MM.1S (cell line): ENCODE measurements at regions not wholly inside any gene's neighbourhood (a gene's known extent, or its start where the extent isn't known, plus 50 kb on each side); places are given as distances from the start of the nearest gene placed in this dataset.

ENCODE experiments used
- DNase-seq: peaks from one replicate; pipeline ENCODE4 v3.0.0-alpha.2; 2015
- H2AFZ ChIP-seq: fragments of 300-600 bp; sonication (generic); 2 replicates; pipeline ENCODE4 v1.6.0; 2016; ENCODE audit warnings: antibody characterized with exemption, low read length
- H3F3A ChIP-seq: fragments of 300-600 bp; sonication (generic); 2 replicates; pipeline ENCODE4 v1.6.1; 2016; ENCODE audit warnings: mild to moderate bottlenecking, antibody characterized with exemption, low read length, moderate library complexity, mixed read lengths; ENCODE audit not compliant: insufficient read depth
- H3K27ac ChIP-seq: fragments of 300-600 bp; sonication (generic); 2 replicates; pipeline ENCODE4 v1.5.1; 2016; ENCODE audit warnings: mild to moderate bottlenecking, low read length
- H3K27me3 ChIP-seq: fragments of 300-600 bp; sonication (generic); replicated peaks from 2 replicates; pipeline ENCODE4 v1.6.0; 2016; ENCODE audit warnings: low read length; ENCODE audit not compliant: insufficient read depth
- H3K36me3 ChIP-seq: fragments of 300-600 bp; sonication (generic); replicated peaks from 2 replicates; pipeline ENCODE4 v1.6.1; 2016; ENCODE audit warnings: mild to moderate bottlenecking, low read length, mixed read lengths; ENCODE audit not compliant: insufficient read depth
- H3K4me1 ChIP-seq: fragments of 300-600 bp; sonication (generic); 2 replicates; pipeline ENCODE4 v1.6.1; 2016; ENCODE audit warnings: low read length, mixed read lengths
- H3K4me2 ChIP-seq: fragments of 300-600 bp; sonication (generic); 2 replicates; pipeline ENCODE4 v1.6.0; 2016; ENCODE audit warnings: low read depth, low read length
- H3K4me3 ChIP-seq: fragments of 300-600 bp; sonication (generic); 2 replicates; pipeline ENCODE4 v1.5.1; 2016; ENCODE audit warnings: low read length, mixed read lengths
- H3K79me2 ChIP-seq: fragments of 300-600 bp; sonication (generic); 2 replicates; pipeline ENCODE4 v1.6.1; 2016; ENCODE audit warnings: mixed run types, low read length, mixed read lengths
- H3K9ac ChIP-seq: fragments of 300-600 bp; sonication (generic); 2 replicates; pipeline ENCODE4 v1.6.1; 2016; ENCODE audit warnings: low read length, mixed read lengths
- H3K9me2 ChIP-seq: fragments of 300-600 bp; sonication (generic); replicated peaks from 2 replicates; pipeline ENCODE4 v1.6.1; 2016; ENCODE audit warnings: mild to moderate bottlenecking, low read length, mixed read lengths; ENCODE audit not compliant: insufficient read depth
- H3K9me3 ChIP-seq: fragments of 300-600 bp; sonication (generic); replicated peaks from 2 replicates; pipeline ENCODE4 v1.6.1; 2016; ENCODE audit warnings: mild to moderate bottlenecking, low read length, mixed read lengths; ENCODE audit not compliant: insufficient read depth
- H4K20me1 ChIP-seq: fragments of 300-600 bp; sonication (generic); 2 replicates; pipeline ENCODE4 v1.6.1; 2016; ENCODE audit warnings: mild to moderate bottlenecking, low read length, moderate library complexity, mixed read lengths; ENCODE audit not compliant: insufficient read depth
- EZH2 ChIP-seq: fragments of 300-600 bp; sonication (generic); optimal IDR thresholded peaks from 2 replicates; pipeline ENCODE3; 2017; ENCODE audit warnings: low read depth, mild to moderate bottlenecking, antibody characterized with exemption, low read length, mixed read lengths
- EZH2phosphoT487 ChIP-seq: fragments of 300-600 bp; sonication (generic); IDR thresholded peaks from 2 replicates; pipeline ENCODE4 v1.6.1; 2018; ENCODE audit warnings: antibody characterized with exemption, low read length
- TF ChIP-seq, protein P1 (sequence below): fragments of 300-600 bp; sonication (generic); IDR thresholded peaks from 2 replicates; pipeline ENCODE4 v1.5.1; 2016; ENCODE audit warnings: antibody characterized with exemption, low read length, mixed read lengths

DNA sequence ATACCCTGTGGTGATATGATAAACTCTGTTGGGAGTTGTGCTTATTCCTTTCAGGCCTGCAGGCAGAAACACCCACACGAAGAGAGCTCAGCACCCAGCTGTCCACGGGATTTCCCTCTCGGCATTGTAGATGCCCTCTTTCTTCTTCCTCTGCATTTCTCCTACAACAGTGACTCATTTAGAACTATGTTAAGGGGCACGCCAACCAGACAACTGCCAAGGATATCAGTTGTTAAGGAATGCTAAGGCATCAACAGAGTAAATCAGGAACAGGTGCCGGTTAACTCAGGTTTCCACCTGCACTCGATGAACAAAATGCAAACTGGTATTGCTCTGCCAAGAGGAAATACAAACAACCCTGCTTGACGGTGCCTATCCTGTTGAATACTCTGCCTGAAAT lies 270.0 kb upstream of the PEX5L start:
- no peak overlapping the region for H2AFZ ChIP-seq
- H3K27ac ChIP-seq = no peak overlapping the region
- H3K4me3 ChIP-seq = no peak overlapping the region

DNA sequence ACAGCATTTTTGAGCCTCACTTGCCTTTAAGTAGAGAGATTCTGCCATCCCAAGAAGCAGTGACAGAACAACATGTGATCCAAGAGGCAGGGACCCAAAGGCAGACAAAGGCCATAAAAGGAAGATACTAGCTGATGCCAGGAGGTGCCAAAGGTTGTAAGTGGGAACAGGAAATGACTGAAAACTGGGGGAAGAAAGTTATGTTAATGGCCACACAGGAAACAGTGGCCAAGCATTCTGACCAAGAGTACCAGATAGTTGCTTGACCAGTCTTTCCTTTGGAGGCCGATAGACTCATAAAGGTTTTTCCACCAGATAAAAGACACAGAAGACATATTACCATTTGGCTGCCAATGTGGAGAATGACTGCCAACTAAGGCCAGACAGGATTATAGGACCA lies 274.5 kb upstream of the PEX5L start:
- Histone ChIP-seq H3K27ac (no peak overlapping the region), H3F3A (no peaks in the 10 kb centered on the region), H3K4me2 (no peak overlapping the region), H2AFZ (no peak overlapping the region), H3K9ac (no peak overlapping the region), H3K9me3 (no peaks in the 10 kb centered on the region), H4K20me1 (no peaks in the 10 kb centered on the region), H3K27me3 (no peaks in the 10 kb centered on the region), H3K4me1 (no peaks in the 10 kb centered on the region), H3K4me3 (no peak overlapping the region), H3K36me3 (no peaks in the 10 kb centered on the region), H3K9me2 (no peaks in the 10 kb centered on the region), H3K79me2 (no peaks in the 10 kb centered on the region)
- TF ChIP-seq EZH2phosphoT487 (no peak), EZH2 (no peak)
- TF ChIP-seq, protein P1, sequence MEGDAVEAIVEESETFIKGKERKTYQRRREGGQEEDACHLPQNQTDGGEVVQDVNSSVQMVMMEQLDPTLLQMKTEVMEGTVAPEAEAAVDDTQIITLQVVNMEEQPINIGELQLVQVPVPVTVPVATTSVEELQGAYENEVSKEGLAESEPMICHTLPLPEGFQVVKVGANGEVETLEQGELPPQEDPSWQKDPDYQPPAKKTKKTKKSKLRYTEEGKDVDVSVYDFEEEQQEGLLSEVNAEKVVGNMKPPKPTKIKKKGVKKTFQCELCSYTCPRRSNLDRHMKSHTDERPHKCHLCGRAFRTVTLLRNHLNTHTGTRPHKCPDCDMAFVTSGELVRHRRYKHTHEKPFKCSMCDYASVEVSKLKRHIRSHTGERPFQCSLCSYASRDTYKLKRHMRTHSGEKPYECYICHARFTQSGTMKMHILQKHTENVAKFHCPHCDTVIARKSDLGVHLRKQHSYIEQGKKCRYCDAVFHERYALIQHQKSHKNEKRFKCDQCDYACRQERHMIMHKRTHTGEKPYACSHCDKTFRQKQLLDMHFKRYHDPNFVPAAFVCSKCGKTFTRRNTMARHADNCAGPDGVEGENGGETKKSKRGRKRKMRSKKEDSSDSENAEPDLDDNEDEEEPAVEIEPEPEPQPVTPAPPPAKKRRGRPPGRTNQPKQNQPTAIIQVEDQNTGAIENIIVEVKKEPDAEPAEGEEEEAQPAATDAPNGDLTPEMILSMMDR = no peak
- no peak for DNase-seq

More for the DNA sequence above, 270.0 kb upstream of the PEX5L start:
- TF ChIP-seq EZH2phosphoT487 (no peak), EZH2 (no peak)
- TF ChIP-seq, protein P1 = no peak
- Histone ChIP-seq H3K36me3 (no peaks in the 10 kb centered on the region), H3K9me3 (no peaks in the 10 kb centered on the region), H4K20me1 (no peaks in the 10 kb centered on the region), H3K79me2 (no peaks in the 10 kb centered on the region), H3K4me2 (no peak overlapping the region), H3K4me1 (no peaks in the 10 kb centered on the region), H3K9me2 (no peaks in the 10 kb centered on the region), H3K27me3 (no peaks in the 10 kb centered on the region), H3F3A (no peaks in the 10 kb centered on the region), H3K9ac (no peak overlapping the region)
- DNase-seq = no peak

DNA sequence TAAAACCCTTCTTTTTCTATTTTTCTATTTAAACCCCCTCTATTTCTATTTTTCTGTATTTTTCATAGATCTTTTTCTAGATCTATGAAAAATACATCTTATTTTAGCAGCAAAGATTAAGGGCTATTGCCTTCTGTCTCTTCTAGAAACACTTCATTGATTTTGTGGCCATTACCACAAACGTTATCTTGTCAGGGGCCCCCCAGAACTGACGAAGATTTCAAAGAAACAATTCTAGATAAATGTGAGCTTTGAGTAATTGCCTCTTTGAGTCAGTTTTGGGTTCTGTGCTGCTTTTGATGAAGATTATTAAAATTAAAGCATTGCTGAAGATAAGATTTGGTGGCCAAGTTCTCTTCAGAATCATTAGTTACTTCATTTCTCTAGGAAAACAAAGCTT lies 279.6 kb upstream of the PEX5L start:
- Histone ChIP-seq H3K9me2 (no peaks in the 10 kb centered on the region), H3K9ac (no peak overlapping the region), H2AFZ (no peak overlapping the region), H3K4me3 (no peak overlapping the region), H3K4me2 (no peak overlapping the region), H3F3A (no peaks in the 10 kb centered on the region), H3K79me2 (no peaks in the 10 kb centered on the region), H3K4me1 (no peaks in the 10 kb centered on the region), H4K20me1 (no peaks in the 10 kb centered on the region), H3K27ac (no peak overlapping the region), H3K9me3 (no peaks in the 10 kb centered on the region), H3K27me3 (no peaks in the 10 kb centered on the region), H3K36me3 (no peaks in the 10 kb centered on the region)
- no peak for DNase-seq
- TF ChIP-seq EZH2phosphoT487 (no peak), EZH2 (no peak)
- TF ChIP-seq, protein P1 = no peak
